ENCODE measurements at regions not wholly inside any gene's neighbourhood (a gene's known extent, or its start where the extent isn't known, plus 50 kb on each side); places are given as distances from the start of the nearest gene placed in this dataset.

DNA sequence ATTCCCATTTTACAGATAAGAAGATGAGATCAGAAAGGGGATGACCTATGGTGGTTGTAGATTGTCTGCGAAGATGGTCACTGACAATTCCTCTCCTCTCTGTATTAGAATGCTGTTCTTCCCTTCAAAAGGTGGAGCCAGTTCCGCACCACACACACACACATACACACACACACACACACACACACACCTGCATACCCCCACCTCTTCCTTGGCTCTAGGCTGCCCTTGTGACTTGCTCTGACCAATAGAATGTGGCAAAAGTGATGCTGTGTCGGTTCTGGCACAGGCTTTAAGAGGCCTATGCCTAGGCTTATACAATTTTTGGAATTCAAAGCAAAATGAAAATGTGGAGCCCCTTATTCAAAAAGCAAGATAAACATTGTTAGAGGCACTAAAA, 88.0 kb downstream of the ZFP36L2 start:
- TF ChIP-seq, protein P1, sequence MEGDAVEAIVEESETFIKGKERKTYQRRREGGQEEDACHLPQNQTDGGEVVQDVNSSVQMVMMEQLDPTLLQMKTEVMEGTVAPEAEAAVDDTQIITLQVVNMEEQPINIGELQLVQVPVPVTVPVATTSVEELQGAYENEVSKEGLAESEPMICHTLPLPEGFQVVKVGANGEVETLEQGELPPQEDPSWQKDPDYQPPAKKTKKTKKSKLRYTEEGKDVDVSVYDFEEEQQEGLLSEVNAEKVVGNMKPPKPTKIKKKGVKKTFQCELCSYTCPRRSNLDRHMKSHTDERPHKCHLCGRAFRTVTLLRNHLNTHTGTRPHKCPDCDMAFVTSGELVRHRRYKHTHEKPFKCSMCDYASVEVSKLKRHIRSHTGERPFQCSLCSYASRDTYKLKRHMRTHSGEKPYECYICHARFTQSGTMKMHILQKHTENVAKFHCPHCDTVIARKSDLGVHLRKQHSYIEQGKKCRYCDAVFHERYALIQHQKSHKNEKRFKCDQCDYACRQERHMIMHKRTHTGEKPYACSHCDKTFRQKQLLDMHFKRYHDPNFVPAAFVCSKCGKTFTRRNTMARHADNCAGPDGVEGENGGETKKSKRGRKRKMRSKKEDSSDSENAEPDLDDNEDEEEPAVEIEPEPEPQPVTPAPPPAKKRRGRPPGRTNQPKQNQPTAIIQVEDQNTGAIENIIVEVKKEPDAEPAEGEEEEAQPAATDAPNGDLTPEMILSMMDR (conservative IDR thresholded peaks at IDR 0.05): no peak
- TF ChIP-seq ZFX (IDR thresholded peaks at IDR 0.05): no peak
